ENCODE measurements at regions not wholly inside any gene's neighbourhood (a gene's known extent, or its start where the extent isn't known, plus 50 kb on each side); places are given as distances from the start of the nearest gene placed in this dataset.
A peak's percentile ranks its signal among the peaks of the same experiment; 100 is the strongest.

DNA sequence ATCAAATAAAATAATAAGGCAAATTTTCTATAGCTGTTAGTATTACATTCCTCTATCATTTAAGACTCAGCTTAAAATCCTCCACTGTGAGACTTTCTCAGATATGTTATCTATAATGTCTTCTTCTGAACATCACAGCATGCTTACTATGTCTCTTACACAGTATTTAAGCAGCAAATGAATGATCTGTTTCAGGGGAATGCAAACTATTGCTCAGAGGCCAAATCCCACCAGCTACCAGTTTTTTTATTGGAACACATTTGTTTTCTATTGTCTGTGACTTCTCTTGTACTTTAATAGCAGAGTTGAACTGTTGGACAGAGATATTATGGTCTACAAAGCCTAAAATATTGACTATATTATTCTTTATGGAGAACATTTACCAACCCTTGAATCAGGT lies 59.6 kb downstream of the C3orf38 start:
- DNase-seq = no peak

DNA sequence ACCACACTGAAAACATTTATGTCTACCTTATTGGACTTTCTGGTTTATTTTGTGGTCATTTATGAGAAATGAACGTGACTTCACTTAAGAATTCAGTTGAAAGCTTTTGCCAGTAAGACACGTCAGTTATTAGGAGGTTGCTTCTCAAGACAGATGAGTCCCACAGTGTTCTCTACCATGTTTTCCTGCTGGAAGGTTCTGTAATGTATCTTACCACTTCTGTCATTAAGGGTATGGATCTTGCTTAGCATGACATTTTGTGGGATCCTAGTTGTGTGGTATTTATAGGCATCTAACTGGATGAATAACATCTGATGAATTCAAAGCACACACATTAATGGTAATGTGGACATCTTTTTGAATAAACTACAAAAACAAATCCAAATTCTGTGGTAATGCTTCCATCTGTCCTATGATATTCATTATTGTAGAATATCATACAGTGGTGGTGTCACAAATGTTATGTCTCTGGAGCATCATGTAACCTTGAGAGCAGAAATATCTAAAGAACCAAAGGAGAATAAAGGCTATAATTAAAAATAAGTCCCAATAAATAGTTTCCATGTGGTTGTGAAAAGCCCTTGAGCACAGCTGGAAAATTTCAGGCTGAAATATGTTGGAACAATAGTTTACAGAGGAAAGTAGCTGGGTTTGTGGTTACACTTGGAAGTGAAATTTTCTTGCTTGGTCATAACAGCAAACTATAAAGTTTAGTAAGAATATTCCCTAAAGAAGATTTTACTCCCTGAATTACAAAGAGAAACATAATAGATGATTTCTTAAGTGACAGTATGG lies 61.5 kb downstream of the C3orf38 start:
- DNase-seq = no peak

DNA sequence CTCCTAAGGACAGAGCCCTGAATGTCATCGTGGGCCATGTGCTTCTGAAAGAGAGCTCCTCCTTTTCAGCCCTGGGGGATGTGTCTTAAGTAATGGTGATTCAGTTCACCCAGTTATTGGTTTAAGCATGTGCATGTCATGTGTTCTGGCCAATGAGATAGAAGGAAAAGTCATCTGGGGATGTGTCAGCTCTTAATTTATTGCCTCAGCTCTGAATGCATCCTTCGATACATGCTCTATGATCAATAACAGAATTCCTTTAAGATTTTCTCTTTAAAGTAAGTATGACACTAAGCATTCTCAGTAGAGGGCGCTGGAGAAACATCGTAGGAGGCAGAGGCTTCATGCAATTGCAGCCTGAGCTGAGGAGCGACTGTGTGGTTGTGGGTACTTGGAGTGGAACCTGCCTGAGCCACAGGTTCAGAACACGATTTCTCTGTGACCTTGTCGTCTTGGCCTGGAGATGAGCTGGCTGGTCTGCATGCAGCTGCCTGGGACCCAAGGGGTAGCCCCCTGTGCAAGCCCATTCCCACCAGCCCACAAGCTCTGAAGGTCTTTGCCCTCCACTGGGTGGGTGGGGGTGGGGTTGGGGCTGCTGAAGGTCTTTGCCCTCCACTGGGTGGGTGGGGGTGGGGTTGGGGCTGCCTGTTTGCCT lies 69.5 kb downstream of the C3orf38 start:
- no peak for DNase-seq

DNA sequence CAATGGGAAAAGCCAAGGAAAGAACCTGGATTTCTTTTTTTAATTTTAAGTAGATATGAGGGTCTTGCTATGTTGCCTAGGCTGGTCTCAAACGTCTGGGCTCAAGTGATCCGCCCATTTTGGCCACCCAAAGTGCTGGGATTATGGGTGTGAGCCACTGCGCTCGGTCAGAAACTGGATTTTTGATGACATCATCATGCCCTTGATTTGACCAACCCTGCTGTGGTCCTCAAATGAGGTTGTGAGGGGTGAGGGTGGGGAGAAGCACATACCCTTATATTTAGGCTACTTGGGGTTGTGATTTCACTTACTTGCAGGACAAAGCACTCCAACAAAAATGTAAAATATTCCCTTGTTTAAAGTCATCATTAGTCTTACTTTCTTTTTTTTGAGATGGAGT lies 70.4 kb downstream of the C3orf38 start:
- no peak for DNase-seq

DNA sequence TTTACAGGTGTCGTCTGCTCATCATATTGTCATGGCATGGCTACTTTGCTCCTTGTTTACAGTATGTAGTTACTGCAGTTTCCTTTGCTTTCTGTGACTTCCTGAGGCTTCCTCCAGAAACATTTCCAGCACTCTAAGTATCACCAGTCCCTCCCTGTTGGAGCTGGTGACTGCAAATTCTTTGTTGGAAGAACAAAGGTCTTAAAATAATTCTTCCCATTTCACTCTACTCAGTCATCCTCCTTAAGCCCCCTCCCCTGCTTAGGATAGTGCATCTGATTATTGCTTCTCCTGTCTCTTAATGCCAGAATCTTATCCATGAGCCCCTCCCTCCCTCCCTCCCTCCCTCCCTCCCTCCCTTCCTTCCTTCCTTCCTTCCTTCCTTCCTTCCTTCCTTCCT lies 72.0 kb downstream of the C3orf38 start:
- DNase-seq = no peak

DNA sequence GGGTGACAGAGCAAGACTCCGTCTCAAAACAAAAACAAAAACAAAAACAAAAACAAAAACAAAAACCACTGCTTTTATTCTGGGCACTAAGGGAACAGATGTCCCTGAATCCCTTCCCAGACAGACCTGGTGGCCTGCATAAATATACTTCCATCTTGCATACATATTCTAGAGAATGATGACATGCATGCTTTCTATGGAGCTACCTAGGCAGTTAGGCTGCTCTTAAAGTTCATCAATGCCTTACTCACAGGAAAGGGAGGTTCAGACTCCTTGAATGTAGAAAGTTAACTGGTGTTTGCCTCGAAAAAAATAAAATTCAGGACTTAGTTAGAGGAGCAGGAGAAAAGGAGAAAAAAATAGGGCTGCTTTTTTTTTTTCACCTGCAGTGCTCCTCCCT lies 72.6 kb downstream of the C3orf38 start:
- no peak for DNase-seq

DNA sequence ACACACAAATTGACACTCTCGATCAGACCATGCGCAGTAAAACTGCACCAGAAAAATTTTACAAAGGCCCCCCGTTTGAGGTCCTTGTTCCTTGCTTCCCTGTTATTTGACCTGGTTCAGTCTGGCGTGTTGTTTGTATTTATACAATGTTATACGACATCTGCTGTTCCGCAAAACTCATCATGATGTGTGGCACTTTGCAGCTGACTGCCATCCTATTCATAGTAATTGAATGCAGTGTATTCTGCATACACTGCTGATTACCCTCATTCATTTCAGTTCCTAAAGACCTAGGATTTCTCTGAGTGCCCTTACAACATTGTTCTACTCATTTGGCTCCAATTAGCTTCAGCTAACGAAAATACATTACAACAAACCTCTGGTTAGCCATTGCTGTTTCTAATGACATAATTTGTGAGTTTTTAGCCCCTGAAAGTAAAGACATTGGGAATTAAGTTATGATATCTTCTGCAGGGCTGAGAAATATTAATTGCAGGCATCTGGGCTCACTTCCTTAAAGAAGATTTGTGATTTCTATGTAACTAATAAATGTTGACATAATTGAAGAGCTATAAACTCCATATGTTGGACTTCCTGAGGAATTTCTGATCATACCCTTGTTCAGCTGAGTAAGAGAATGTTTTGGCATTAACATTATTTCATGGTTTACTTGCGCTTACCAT lies 75.7 kb downstream of the C3orf38 start:
- DNase-seq = no peak

DNA sequence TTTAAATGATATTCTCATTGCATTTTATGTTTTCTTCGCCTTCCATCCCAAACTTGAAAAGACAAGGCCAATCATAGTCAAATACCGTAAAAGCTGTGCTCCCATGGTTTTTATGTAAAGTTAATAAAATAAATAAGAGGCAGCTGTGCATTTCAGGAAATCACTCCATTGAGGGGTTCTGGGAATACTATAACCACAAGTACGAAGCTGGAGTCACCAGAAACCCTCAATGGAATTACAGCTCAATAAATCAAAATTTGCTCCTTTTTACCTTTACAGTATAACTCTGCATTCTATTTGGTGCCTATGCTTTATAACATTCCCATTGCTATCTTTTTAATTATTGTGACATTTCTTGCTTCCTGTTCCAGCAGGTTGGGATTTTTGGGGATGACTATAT lies 77.2 kb downstream of the C3orf38 start:
- DNase-seq = no peak

DNA sequence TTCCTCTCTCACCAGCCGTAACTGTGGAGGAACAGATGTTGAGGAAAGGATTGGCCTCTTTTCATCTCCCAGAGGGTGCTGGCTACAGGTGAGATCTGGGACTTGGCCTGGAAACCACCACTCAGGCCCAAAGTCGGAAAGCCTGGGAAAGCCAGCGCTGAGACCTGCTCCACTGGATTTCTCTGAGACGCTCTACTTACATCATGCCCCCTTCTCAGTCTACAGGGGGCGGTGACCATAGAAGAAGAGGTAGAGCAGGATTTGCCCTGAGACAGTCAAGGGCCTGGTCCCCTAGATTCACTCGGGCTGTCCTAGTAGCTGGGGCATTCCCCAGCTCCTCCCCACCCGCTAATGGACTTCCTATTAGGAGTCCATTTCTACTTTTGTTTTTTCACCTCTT lies 80.9 kb downstream of the C3orf38 start:
- DNase-seq = no peak

DNA sequence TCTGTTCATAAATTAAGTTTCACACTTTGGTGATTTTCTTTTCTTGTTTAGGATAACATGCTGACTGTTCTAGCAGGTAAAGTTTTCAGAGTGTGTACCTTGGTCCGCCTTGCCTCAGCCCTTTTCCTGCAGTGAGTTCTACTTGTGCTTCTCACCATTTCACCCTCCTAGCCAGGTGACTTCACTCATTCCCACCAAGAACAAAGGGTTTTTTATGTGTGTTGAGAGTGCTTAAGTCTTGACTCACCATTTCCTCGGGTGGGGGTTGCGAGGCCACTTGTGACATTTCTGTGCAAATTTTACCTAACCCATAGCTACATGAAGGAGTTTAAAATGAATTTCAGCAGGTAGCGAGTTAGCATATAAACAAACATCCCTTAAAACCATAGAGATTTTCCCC lies 81.4 kb downstream of the C3orf38 start:
- no peak for DNase-seq

DNA sequence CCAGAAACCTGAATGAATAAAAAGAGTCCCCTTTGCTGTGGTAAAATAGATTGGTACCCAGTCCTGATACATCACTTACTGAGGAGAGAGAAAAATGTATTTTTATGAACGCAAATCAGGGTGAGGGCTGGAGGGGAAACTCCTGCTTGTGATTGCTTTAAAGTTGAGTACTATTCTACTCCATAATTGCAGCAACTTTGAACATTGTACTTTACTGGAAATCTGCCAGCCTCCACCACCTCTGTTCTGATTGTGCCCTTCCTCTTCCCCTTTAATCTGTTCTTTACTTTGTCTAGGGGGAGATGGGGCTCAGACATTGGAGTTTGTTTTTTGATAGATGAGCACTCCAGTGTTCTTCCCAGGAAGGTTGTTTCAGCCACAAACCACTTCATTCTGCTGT lies 81.9 kb downstream of the C3orf38 start:
- no peak for DNase-seq

DNA sequence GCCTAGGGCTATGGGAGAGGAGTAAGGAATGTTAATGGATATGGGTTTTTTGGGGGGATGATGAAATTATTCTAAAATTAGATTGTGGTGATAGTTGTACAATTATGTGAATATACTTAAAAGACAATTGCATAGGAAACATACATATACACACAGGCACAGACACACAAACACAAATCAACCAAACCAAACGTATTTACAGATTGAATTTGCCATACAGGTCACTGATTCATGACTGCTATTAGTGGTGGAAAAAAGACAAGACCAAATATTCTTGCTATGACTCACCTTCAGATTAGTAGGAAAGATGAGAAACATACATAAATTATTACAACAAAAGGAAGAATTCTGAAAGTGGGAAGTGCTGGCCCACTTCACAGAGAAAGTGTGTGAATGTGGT lies 85.3 kb downstream of the C3orf38 start:
- peak; percentile 20 for DNase-seq

DNA sequence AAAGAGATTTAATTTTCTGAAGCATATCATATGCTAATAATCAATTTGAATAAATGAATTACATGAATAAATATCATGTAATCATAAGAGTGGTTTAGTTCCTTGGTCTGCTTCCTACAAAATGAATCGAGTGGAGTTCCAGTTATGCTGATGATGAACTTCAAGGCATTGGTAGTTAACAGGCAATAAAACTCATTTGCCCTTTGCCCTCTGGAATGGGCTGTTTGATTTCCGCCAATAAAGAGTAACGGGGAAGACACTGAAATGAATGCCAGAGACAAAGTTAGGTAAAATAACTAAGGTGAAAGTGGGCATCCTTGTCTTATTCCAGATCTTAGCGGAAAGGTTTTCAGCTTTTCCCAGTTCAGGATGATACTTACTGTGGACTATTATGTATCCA lies 90.1 kb downstream of the C3orf38 start:
- DNase-seq = no peak

DNA sequence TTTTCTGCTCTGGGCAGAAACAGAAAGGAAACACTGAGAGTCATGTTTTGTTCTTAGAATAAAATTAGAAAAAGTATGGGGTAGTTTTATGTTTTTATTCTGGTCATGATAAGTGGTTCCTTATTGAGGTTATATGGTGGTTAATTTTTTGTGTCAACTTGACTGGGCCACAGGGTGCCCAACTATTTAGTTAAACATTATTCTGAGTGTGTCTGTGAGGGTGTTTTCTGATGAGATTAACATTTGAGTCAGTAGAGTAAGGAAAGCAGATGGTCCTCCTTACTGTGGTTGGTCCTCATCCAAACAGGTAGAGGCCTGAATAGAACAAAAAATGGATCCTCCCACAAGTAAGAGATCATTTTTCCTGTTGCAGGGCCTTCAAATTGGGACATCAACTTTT lies 98.9 kb downstream of the C3orf38 start:
- no peak for DNase-seq

DNA sequence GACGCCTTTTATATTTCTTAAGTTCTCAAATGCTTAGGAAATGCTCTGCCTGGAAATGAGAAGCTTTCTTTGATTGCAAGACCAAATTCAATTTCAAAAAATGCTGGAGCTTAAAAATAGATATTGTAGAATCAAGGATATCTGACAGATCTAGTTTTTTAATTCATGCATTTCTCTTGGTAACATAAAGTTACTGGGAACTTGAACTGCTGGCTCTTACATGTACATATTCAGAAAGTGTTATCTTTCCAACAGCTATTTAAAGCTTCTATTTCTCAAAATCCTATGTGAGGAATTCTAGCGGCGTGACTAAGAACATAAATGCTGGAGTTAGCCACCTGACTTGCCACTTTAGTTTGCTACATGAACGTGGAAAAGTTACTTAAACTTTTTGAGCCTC lies 109.3 kb downstream of the C3orf38 start:
- DNase-seq = no peak

DNA sequence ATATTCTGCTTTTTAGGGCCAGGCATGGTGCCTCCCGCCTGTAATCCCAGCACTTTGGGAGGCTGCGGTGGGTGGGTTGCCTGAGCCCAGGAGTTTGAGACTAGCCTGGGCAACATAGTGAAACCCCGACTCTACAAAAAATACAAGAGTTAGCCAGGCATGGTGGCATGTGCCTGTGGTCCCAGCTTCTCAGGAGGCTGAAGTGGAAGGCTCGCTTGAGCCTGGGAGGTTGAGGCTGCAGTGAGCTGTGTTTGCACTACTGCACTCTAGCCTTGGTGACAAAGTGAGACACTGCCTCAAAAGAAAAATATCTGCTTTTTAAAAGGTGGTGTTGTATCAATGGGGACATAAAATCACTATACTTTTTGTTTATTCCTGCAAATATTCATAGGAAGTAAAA lies 112.8 kb downstream of the C3orf38 start:
- DNase-seq = no peak

DNA sequence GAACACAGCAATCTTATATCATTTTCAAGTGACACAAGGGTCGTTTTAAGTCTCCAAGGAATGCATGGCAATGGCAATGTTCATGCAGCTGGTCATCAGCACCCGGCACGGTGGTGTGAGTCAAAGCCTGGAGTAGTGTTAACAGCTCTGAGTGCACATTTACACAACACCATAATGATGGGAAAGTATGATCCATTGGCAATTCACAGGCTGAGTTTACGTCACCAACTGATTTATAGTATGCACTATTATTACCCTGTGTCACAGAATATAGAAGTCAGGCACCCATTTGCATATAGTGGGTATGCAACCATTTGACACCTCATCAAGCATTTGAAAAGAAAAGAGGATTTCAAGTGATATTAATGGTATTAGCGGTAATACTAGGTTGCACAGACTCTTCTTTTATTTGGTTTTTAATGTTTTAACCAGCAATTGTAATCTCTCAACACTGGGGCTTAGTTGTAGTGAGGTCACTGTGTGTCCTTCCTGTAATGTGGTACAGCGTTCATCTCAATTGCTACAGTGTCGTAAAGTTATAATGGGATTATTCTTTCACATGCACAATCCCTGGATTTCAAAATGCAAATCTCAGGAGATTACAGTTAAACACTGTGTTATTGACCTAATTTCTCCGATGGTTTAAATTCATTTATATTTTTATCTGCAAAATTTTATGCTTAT lies 113.8 kb downstream of the C3orf38 start:
- DNase-seq = no peak

DNA sequence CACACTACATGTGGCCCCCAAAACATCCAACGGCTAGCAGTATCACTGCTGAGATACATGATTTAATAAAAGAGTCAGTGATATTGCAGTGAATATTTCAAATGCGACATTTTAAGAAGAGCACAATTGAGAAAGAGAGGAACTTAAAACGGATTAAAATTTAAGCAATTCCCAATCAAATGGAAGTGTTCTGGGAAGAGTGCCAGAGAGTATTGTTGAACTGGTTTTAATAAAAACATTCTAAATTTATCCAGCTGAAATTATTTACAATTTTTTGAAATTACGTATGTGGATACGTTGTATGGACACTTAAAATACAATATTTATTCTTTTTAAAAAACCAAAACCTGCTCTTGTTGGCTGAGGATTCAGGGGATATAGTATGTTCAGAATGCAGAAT lies 117.7 kb downstream of the C3orf38 start:
- DNase-seq = no peak

DNA sequence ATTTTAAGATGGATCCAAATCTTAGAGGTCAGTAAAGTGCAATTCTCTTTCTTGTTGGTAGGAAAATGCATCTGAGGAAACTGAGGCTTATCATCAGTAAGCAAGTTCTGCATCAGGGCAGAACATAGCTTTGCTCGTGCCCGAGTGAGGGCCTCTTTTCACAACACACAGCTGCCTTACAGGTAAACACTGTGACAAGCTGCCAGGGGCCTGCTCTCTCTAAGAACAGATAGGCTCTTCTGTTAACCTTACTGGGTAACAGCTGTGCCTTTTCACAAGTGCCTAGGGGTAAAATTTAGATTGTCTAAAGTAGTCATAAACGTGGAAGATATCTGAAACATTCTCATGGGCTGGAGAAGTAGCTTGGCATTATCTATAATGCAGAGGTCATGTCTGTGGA lies 118.1 kb downstream of the C3orf38 start:
- DNase-seq = no peak

DNA sequence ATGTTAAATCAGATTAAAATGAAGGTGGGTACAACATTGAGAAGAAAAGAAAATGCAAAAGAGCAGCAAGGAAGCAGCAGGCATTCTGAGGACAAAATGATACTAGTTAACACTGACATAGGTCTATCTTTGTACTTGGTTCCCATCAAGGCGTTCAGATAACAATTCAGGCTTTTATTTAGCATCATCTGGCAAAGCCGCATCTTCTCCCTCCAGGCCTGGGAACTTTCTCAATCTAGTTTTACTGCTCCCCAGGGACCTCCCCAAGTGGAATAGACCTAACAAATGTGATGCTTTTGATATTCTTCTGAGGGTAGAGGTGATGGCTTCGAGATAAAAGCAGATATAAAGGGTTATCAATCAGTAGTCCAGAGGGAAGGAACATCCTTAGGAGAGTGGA lies 130.6 kb downstream of the C3orf38 start:
- no peak for DNase-seq

DNA sequence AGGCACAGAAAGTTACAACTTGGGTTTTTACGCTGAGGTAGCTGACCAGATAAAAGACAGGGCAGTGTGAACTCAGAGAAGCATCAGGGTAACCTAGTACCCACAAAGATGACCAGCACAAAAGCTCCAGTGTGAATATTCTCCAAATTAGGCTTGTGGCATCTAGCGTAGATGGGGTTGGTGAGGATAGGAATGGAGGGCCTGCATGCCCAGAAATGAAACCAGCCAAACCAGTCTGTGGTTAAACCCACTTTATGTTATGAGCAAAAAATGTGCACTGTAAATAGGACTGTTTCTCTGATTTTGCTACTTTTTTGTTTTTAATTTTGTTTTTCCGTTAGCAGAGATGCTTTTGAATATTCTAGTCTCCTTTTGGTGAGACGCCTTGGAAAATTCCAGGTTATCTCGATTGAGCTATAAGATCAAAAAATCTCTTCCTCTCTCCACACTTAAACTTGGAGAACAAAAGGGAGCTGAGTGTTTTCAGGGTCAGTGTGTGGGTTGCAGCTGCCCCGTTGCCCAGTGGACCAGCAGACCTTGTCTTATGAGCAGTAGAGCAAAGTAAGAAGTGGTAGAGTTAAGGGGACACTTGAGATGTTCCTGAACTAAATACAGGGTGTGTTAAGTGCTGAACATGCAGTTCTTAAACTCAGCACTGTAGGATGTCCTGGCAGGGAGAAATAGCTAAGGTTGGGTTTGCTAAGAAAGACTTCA lies 132.9 kb downstream of the C3orf38 start:
- DNase-seq = no peak

DNA sequence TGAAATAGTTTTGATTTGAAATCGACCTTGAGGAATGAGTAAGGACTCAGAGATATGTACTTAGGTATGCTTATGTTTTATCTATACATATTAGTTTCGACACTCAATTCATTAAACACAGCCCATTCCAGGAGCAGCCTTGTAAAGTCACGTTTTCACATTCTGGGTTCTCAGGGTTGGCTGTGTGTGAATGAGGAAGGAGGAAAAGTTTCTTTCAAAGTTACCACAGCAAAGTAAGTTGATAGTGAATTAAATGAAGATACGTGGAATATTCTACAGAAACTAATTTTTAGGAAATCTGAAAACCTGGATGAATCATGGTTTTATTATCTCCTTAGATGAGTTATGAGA lies 133.5 kb downstream of the C3orf38 start:
- DNase-seq = no peak

DNA sequence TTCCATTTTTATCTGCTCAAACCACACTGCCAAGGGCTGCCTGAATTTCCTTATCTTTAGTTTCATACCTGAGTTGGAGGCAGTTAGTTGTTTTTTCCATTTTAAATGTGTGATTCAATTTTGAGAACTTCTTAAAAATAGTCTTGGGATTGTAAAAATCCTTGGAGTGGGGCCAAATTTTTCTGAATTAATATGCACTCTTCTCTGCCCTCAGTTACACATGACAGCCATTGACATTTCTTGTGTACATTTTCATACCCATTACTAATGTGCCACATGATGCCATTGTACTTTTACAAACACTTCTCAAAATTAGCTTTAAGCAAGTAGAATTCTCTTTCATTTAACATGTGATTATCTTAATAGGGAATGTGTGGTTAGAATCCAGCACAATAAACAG lies 141.7 kb downstream of the C3orf38 start:
- no peak for DNase-seq

Measured in NCI-H226 (cell line).